WTC11 (cell line): ENCODE measurements at regions not wholly inside any gene's neighbourhood (a gene's known extent, or its start where the extent isn't known, plus 50 kb on each side); places are given as distances from the start of the nearest gene placed in this dataset.

ENCODE experiments used
- ATAC-seq: fragments of 200-7000 bp; cut with Tn5 transposase; 2 replicates; pipeline ENCODE4 v1.10.0; 2021; ENCODE audit warnings: mild to moderate bottlenecking, moderate library complexity
- CTCF ChIA-PET: fragments of 300-600 bp; sonication (Branson Sonifier 250); formaldehyde crosslinking; loops from one replicate; lab custom pipeline; 2021; ENCODE audit warnings: antibody characterized with exemption; lab: Charles Lee
- POLR2A ChIA-PET: fragments of 350-600 bp; sonication (Branson Sonifier 250); formaldehyde crosslinking; loops from one replicate; lab custom pipeline; 2021; ENCODE audit warnings: antibody characterized with exemption; lab: Charles Lee
- DNase-seq: peaks from one replicate; pipeline ENCODE4 v3.0.0; 2021; ENCODE audit warnings: low spot score
- H3K27ac Mint-ChIP-seq: 2 replicates; pipeline ENCODE4 v1.8.0; 2021; ENCODE audit warnings: mixed read lengths
- H3K27me3 Mint-ChIP-seq: 2 replicates; pipeline ENCODE4 v1.8.0; 2021; ENCODE audit warnings: low read depth, mild to moderate bottlenecking, moderate library complexity, mixed read lengths
- H3K36me3 Mint-ChIP-seq: 2 replicates; pipeline ENCODE4 v1.8.0; 2021; ENCODE audit warnings: mixed read lengths
- H3K4me1 Mint-ChIP-seq: 2 replicates; pipeline ENCODE4 v1.8.0; 2022; ENCODE audit warnings: mixed read lengths
- H3K4me3 Mint-ChIP-seq: 2 replicates; pipeline ENCODE4 v1.8.0; 2021; ENCODE audit warnings: mild to moderate bottlenecking, moderate library complexity, mixed read lengths
- H3K9me3 Mint-ChIP-seq: 2 replicates; pipeline ENCODE4 v1.8.0; 2021; ENCODE audit warnings: mixed read lengths
- ARID4B ChIP-seq: sonication (generic); formaldehyde crosslinking; IDR thresholded peaks from 2 replicates; pipeline ENCODE4 v1.8.0; 2023; ENCODE audit warnings: missing genetic modification reagents, mild to moderate bottlenecking, borderline replicate concordance
- ATF1 ChIP-seq: sonication (generic); formaldehyde crosslinking; IDR thresholded peaks from 2 replicates; pipeline ENCODE4 v1.8.1; 2023; ENCODE audit warnings: mild to moderate bottlenecking, moderate library complexity, missing genetic modification reagents
- ATF2 ChIP-seq: sonication (generic); formaldehyde crosslinking; IDR thresholded peaks from 2 replicates; pipeline ENCODE4 v1.8.1; 2022; ENCODE audit warnings: low read depth, missing genetic modification reagents, borderline replicate concordance
- CBFB ChIP-seq: sonication (generic); formaldehyde crosslinking; IDR thresholded peaks from 2 replicates; pipeline ENCODE4 v1.8.1; 2022; ENCODE audit warnings: mild to moderate bottlenecking, low read depth, missing genetic modification reagents
- CDX4 ChIP-seq: fragments of 250-450 bp; sonication (Bioruptor Pico); IDR thresholded peaks from 2 replicates; pipeline ENCODE4 v1.9.0; 2021; ENCODE audit warnings: moderate library complexity, mild to moderate bottlenecking, inconsistent platforms, borderline replicate concordance
- CREM ChIP-seq: sonication (generic); formaldehyde crosslinking; IDR thresholded peaks from 2 replicates; pipeline ENCODE4 v1.8.1; 2022; ENCODE audit warnings: mild to moderate bottlenecking, missing genetic modification reagents, moderate library complexity
- CTCF ChIP-seq: fragments of 200-600 bp; IDR thresholded peaks from 2 replicates; pipeline ENCODE4 v1.8.0; 2022; ENCODE audit warnings: antibody characterized with exemption
- FOXP1 ChIP-seq: sonication (generic); formaldehyde crosslinking; IDR thresholded peaks from 2 replicates; pipeline ENCODE4 v1.8.0; 2022; ENCODE audit warnings: missing genetic modification reagents, mild to moderate bottlenecking, moderate library complexity, borderline replicate concordance
- HMGA2 ChIP-seq: fragments of 250-450 bp; sonication (Bioruptor Pico); IDR thresholded peaks from 2 replicates; pipeline ENCODE4 v1.4.0; 2021; ENCODE audit warnings: mild to moderate bottlenecking, moderate library complexity
- JAZF1 ChIP-seq: fragments of 250-450 bp; sonication (Bioruptor Pico); IDR thresholded peaks from 2 replicates; pipeline ENCODE4 v1.9.0; 2021; ENCODE audit warnings: moderate library complexity, mild to moderate bottlenecking, inconsistent platforms
- MXD4 ChIP-seq: fragments of 250-450 bp; sonication (Bioruptor Pico); IDR thresholded peaks from 2 replicates; pipeline ENCODE4 v1.8.0; 2021; ENCODE audit warnings: mild to moderate bottlenecking, moderate library complexity, borderline replicate concordance
- NFYB ChIP-seq: sonication (generic); formaldehyde crosslinking; conservative IDR thresholded peaks from 2 replicates; pipeline ENCODE4 v1.8.0; 2022; ENCODE audit warnings: low read depth, missing genetic modification reagents
- NR1H2 ChIP-seq: sonication (generic); formaldehyde crosslinking; IDR thresholded peaks from 2 replicates; pipeline ENCODE4 v1.9.0; 2021; ENCODE audit warnings: mild to moderate bottlenecking, moderate library complexity, missing genetic modification reagents
- NR3C1 ChIP-seq: sonication (generic); formaldehyde crosslinking; conservative IDR thresholded peaks from 2 replicates; pipeline ENCODE4 v1.8.1; 2023; ENCODE audit warnings: low read depth, mild to moderate bottlenecking, missing genetic modification reagents
- PRRX2 ChIP-seq: fragments of 250-450 bp; sonication (Bioruptor Pico); IDR thresholded peaks from 2 replicates; pipeline ENCODE4 v1.8.0; 2021; ENCODE audit warnings: mild to moderate bottlenecking
- RELA ChIP-seq: sonication (generic); formaldehyde crosslinking; IDR thresholded peaks from 2 replicates; pipeline ENCODE4 v1.8.1; 2022; ENCODE audit warnings: missing genetic modification reagents, mild to moderate bottlenecking, borderline replicate concordance
- TEAD1 ChIP-seq: sonication (generic); formaldehyde crosslinking; IDR thresholded peaks from 2 replicates; pipeline ENCODE4 v1.8.0; 2022; ENCODE audit warnings: mild to moderate bottlenecking, missing genetic modification reagents
- TP53 ChIP-seq: sonication (generic); formaldehyde crosslinking; IDR thresholded peaks from 2 replicates; pipeline ENCODE4 v1.8.1; 2023; ENCODE audit warnings: mild to moderate bottlenecking, missing genetic modification reagents
- ZMAT4 ChIP-seq: fragments of 250-450 bp; sonication (Bioruptor Pico); IDR thresholded peaks from 2 replicates; pipeline ENCODE4 v1.9.0; 2021; ENCODE audit warnings: mild to moderate bottlenecking
- ZNF138 ChIP-seq: sonication (generic); formaldehyde crosslinking; conservative IDR thresholded peaks from 2 replicates; pipeline ENCODE4 v1.8.1; 2022; ENCODE audit warnings: mild to moderate bottlenecking, moderate library complexity, missing genetic modification reagents
- ZNF263 ChIP-seq: sonication (generic); formaldehyde crosslinking; IDR thresholded peaks from 2 replicates; pipeline ENCODE4 v1.8.1; 2022; ENCODE audit warnings: low read depth, mild to moderate bottlenecking, moderate library complexity, missing genetic modification reagents
- ZNF425 ChIP-seq: fragments of 250-450 bp; sonication (Bioruptor Pico); conservative IDR thresholded peaks from 2 replicates; pipeline ENCODE4 v1.9.0; 2021; ENCODE audit warnings: mild to moderate bottlenecking

- POLR2A ChIA-PET = no interaction called here
- peaks cover 4% of the 10 kb centered on the region for H3K4me1 Mint-ChIP-seq
- no peaks in the 10 kb centered on the region for H3K9me3 Mint-ChIP-seq
- TF ChIP-seq ARID4B (CRISPR knock-in tag) = no peak
- TF ChIP-seq NR3C1 (CRISPR knock-in tag) = no peak
- no peak for TF ChIP-seq CTCF
- TF ChIP-seq RELA (CRISPR knock-in tag) = no peak
- no peak for TF ChIP-seq ZMAT4 (CRISPR knock-in tag)
- TF ChIP-seq ZNF263 (CRISPR knock-in tag) = no peak
- TF ChIP-seq PRRX2 = no peak
- TF ChIP-seq ZNF138 (CRISPR knock-in tag) = no peak
- no peak for TF ChIP-seq ATF1 (CRISPR knock-in tag)
- TF ChIP-seq ATF2 (CRISPR knock-in tag) = no peak
- TF ChIP-seq JAZF1 (CRISPR knock-in tag) = no peak
- TF ChIP-seq MXD4 = no peak
- no peak for TF ChIP-seq FOXP1 (CRISPR knock-in tag)
- TF ChIP-seq CBFB = no peak
- no peak for DNase-seq
- H3K27ac Mint-ChIP-seq = no peak overlapping the region
- no peaks in the 10 kb centered on the region for H3K36me3 Mint-ChIP-seq
- H3K4me3 Mint-ChIP-seq = no peak overlapping the region
- no peaks in the 10 kb centered on the region for H3K27me3 Mint-ChIP-seq
- CTCF ChIA-PET = interaction anchor here (0.6 kb wide), 1 partner anchor 76 kb away, joined by 3 read pairs; no protein-coding TSS in a partner anchor
- ATAC-seq = no peak
Observed at GRCh38 chr3:181626036-181626435, 85.7 kb upstream of the SOX2 start.

GRCh38 chr3:181623924-181624694 lies 87.6 kb upstream of the SOX2 start:
- DNase-seq (no peak), ATAC-seq (no peak; the same call in 1 of the 2 replicates)
- CTCF ChIA-PET = no interaction called here
- H3K4me3 Mint-ChIP-seq = no peak overlapping the region
- no peaks in the 10 kb centered on the region for H3K27me3 Mint-ChIP-seq
- POLR2A ChIA-PET = no interaction called here
- no peak for TF ChIP-seq ZNF425 (CRISPR knock-in tag)
- no peak for TF ChIP-seq TP53 (CRISPR knock-in tag)
- no peak for TF ChIP-seq TEAD1 (CRISPR knock-in tag)
- TF ChIP-seq HMGA2 (CRISPR knock-in tag) = no peak
- no peak for TF ChIP-seq MXD4
- TF ChIP-seq RELA (CRISPR knock-in tag) = no peak
- no peak for TF ChIP-seq ATF2 (CRISPR knock-in tag)
- TF ChIP-seq CREM (CRISPR knock-in tag) = no peak
- no peak for TF ChIP-seq NR1H2 (CRISPR knock-in tag)
- TF ChIP-seq CDX4 (CRISPR knock-in tag) = no peak
- TF ChIP-seq NFYB = no peak
- no peaks in the 10 kb centered on the region for H3K36me3 Mint-ChIP-seq
- peaks cover 4% of the 10 kb centered on the region for H3K4me1 Mint-ChIP-seq
- H3K9me3 Mint-ChIP-seq = no peaks in the 10 kb centered on the region
- no peak overlapping the region for H3K27ac Mint-ChIP-seq
